D721Med (cell line): ENCODE measurements at regions not wholly inside any gene's neighbourhood (a gene's known extent, or its start where the extent isn't known, plus 50 kb on each side); places are given as distances from the start of the nearest gene placed in this dataset.
"Not testable (repeated sequence)": the region's sequence is repeated elsewhere in the genome, so short reads cannot be mapped to it uniquely, and the experiment has no call there.

Source experiments
- DNase-seq: peaks from one replicate; pipeline ENCODE4 v3.0.0; 2011; ENCODE audit warnings: low spot score; ENCODE audit not compliant: insufficient read length
- FAIRE-seq: peaks from 2 replicates; lab custom pipeline; 2011; peaks lifted over from hg19 to GRCh38; lab: Jason Lieb, UNC
- TF ChIP-seq, protein P1 (sequence below): IDR thresholded peaks from 2 replicates; pipeline ENCODE4 v1.5.1; 2012; ENCODE audit warnings: mild to moderate bottlenecking, control low read depth; ENCODE audit not compliant: insufficient read depth; ENCODE audit errors: missing control alignments

- no peak for FAIRE-seq
- DNase-seq: no peak
- TF ChIP-seq, protein P1, sequence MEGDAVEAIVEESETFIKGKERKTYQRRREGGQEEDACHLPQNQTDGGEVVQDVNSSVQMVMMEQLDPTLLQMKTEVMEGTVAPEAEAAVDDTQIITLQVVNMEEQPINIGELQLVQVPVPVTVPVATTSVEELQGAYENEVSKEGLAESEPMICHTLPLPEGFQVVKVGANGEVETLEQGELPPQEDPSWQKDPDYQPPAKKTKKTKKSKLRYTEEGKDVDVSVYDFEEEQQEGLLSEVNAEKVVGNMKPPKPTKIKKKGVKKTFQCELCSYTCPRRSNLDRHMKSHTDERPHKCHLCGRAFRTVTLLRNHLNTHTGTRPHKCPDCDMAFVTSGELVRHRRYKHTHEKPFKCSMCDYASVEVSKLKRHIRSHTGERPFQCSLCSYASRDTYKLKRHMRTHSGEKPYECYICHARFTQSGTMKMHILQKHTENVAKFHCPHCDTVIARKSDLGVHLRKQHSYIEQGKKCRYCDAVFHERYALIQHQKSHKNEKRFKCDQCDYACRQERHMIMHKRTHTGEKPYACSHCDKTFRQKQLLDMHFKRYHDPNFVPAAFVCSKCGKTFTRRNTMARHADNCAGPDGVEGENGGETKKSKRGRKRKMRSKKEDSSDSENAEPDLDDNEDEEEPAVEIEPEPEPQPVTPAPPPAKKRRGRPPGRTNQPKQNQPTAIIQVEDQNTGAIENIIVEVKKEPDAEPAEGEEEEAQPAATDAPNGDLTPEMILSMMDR: no peak
Observed at GRCh38 chr12:74148849-74149248, 388.8 kb upstream of the ATXN7L3B start.

DNA sequence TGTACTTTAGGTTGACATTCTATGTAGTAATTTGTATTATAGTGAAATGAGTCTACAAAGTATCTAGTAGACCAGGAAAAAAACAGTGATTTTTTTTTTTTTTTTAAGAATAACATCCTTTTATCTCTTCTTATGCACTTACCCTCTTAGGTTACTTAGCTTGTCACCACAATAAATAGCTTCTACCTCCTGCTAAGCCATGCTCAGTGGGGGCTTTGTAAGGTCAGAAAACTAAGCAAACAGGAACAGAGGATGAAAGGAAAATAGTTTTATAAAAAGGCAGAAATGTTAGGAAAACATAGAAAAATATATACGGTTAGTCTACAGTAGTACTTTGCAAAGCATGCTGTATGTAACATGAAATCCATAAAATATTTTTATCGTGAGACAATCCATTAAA lies 385.3 kb upstream of the ATXN7L3B start:
- TF ChIP-seq, protein P1: no peak
- DNase-seq: no peak
- no peak for FAIRE-seq

DNA sequence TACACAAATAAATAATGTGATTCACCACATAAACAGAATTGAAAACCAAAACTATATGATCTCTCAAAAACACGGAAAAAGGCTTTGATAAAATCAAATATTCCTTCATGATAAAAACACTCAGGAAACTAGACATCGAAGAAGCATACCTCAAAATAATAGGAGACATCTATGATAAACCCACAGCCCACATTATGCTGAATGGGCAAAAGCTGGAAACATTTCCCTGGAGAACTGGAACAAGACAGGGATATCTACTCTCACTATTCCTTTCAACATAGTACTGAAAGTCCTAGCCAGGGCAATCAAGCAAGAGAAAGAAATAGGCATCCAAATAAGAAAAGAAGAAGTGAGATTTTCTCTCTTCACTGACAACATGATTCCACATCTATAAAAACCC lies 371.5 kb upstream of the ATXN7L3B start:
- TF ChIP-seq, protein P1: no peak
- FAIRE-seq: no peak
- no peak for DNase-seq

GRCh38 chr12:74169607-74170006 lies 368.0 kb upstream of the ATXN7L3B start:
- TF ChIP-seq, protein P1: no peak
- no peak for DNase-seq
- FAIRE-seq: no peak

GRCh38 chr12:74170645-74171477 lies 366.8 kb upstream of the ATXN7L3B start:
- DNase-seq: no peak
- FAIRE-seq: no peak
- TF ChIP-seq, protein P1: no peak

- TF ChIP-seq, protein P1: no peak
- DNase-seq (no peak), FAIRE-seq (no peak)
Observed at GRCh38 chr12:74171478-74171909, 366.1 kb upstream of the ATXN7L3B start.

DNA sequence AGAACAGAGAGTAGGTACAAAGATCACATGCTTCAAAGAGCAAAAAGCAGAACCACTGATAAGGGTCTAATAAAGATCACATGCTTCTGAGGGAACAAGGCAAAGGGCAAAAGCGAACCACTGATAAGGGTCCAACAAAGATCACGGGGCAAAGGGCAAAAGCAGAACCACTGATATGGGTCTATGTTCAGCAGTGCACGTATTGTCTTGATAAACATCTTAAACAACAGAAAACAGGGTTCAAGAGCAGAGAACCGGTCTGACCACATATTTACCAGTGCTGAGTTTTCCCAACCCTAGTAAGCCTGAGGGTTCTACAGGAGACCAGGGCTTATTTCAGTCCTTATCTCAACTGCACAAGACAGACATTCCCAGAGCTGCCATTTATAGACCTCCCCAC lies 362.7 kb upstream of the ATXN7L3B start:
- DNase-seq, FAIRE-seq: not testable (repeated sequence)
